ENCODE measurements at regions not wholly inside any gene's neighbourhood (a gene's known extent, or its start where the extent isn't known, plus 50 kb on each side); places are given as distances from the start of the nearest gene placed in this dataset.

GRCh38 chr4:31416498-31416897 is 696.3 kb downstream of the PCDH7 start:
- Histone ChIP-seq H2BK5ac (ENCODE audit: insufficient read length, low read length) (no peak overlapping the region), H3K9ac (ENCODE audit: extremely low read depth, insufficient read length, low read length) (no peak overlapping the region), H3K4me2 (ENCODE audit: insufficient read depth, insufficient read length, low read length) (no peak overlapping the region), H2BK12ac (ENCODE audit: insufficient read length, low read depth, low read length) (no peak overlapping the region), H4K8ac (replicated peaks; ENCODE audit: insufficient read length, low read depth, low read length) (no peak overlapping the region), H3K4ac (ENCODE audit: low read depth, low read length) (no peak overlapping the region), H4K20me1 (ENCODE audit: control insufficient read depth, insufficient read depth, insufficient read length) (no peaks in the 10 kb centered on the region), H3K79me2 (ENCODE audit: insufficient read depth, low read length) (no peaks in the 10 kb centered on the region), H3K27ac (ENCODE audit: insufficient read length, low read depth, low read length) (no peak overlapping the region), H3T11ph (ENCODE audit: low read length) (no peak overlapping the region), H3K4me1 (ENCODE audit: insufficient read depth, low read length) (no peaks in the 10 kb centered on the region), H2BK120ac (ENCODE audit: low read depth, low read length, poor library complexity, severe bottlenecking) (no peak overlapping the region), H2BK20ac (ENCODE audit: low read depth, low read length, poor library complexity, severe bottlenecking) (no peak overlapping the region), H3K56ac (ENCODE audit: insufficient read length, low read depth, low read length) (no peak overlapping the region), H2AFZ (ENCODE audit: low read length) (no peak overlapping the region), H2BK15ac (ENCODE audit: low read depth, low read length) (no peak overlapping the region), H3K18ac (ENCODE audit: insufficient read length, low read depth, low read length) (no peak overlapping the region), H4K91ac (ENCODE audit: insufficient read length, low read depth, low read length) (no peak overlapping the region), H3K9me3 (ENCODE audit: control insufficient read depth, low read depth, low read length) (no peaks in the 10 kb centered on the region), H4K5ac (ENCODE audit: insufficient read length, low read depth, low read length) (no peak overlapping the region), H3K23me2 (ENCODE audit: insufficient read length, low read depth, low read length, poor library complexity, severe bottlenecking) (no peaks in the 10 kb centered on the region), H3K79me1 (ENCODE audit: insufficient read depth, low read depth, low read length, poor library complexity, severe bottlenecking) (no peaks in the 10 kb centered on the region), H2AK5ac (ENCODE audit: insufficient read length, low read length) (no peak overlapping the region), H3K23ac (ENCODE audit: insufficient read length, low read depth, low read length) (no peak overlapping the region), H3K14ac (ENCODE audit: insufficient read depth, low read length) (no peak overlapping the region), H3K27me3 (ENCODE audit: insufficient read depth, low read length) (no peaks in the 10 kb centered on the region)
- Mint-ChIP-seq H3K27ac (no peak overlapping the region; a peak in 2 of 7 replicates), H3K4me3 (no peak overlapping the region), H3K9me3 (no peaks in the 10 kb centered on the region), H3K27me3 (ENCODE audit: low read depth) (no peaks in the 10 kb centered on the region), H3K36me3 (ENCODE audit: insufficient read depth in 1 of 3, low read depth in 3 of 3) (no peaks in the 10 kb centered on the region), H3K4me1 (no peaks in the 10 kb centered on the region)
- TF ChIP-seq CTCF (conservative IDR thresholded peaks at IDR 0.05), result no peak
- no peak for DNase-seq
- WGBS (ENCODE audit: extremely low coverage, insufficient read length, low lambda C conversion rate), result no CpG with 5 or more reads among the region's 7 CpGs

All from H9 (cell line).